MM.1S (cell line): ENCODE measurements at regions not wholly inside any gene's neighbourhood (a gene's known extent, or its start where the extent isn't known, plus 50 kb on each side); places are given as distances from the start of the nearest gene placed in this dataset.

Source experiments
- EZH2 ChIP-seq: fragments of 300-600 bp; sonication (generic); optimal IDR thresholded peaks from 2 replicates; pipeline ENCODE3; 2017; ENCODE audit warnings: low read depth, mild to moderate bottlenecking, antibody characterized with exemption, low read length, mixed read lengths
- TF ChIP-seq, protein P1 (sequence below): fragments of 300-600 bp; sonication (generic); IDR thresholded peaks from 2 replicates; pipeline ENCODE4 v1.5.1; 2016; ENCODE audit warnings: antibody characterized with exemption, low read length, mixed read lengths

DNA sequence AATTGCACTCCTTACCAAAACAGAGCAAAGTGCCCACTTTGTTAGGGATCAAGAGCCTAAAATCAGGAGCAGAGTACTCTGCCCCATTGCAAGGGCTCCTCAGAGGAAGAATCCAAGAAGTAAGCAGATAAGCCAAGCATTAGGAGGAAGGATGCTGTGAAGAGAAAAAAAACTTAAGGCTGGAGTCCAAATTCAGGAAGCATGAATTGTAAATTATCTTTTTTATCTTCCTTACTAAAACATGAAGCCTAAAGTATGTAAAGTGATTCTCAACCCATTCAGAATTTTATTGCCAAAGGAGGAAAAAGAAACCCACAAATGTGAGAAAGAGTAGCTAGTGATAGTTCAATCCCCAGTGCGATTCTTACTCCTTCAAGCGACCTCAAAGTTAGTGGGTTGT is 523.9 kb downstream of the TAF11L14 start:
- TF ChIP-seq, protein P1, sequence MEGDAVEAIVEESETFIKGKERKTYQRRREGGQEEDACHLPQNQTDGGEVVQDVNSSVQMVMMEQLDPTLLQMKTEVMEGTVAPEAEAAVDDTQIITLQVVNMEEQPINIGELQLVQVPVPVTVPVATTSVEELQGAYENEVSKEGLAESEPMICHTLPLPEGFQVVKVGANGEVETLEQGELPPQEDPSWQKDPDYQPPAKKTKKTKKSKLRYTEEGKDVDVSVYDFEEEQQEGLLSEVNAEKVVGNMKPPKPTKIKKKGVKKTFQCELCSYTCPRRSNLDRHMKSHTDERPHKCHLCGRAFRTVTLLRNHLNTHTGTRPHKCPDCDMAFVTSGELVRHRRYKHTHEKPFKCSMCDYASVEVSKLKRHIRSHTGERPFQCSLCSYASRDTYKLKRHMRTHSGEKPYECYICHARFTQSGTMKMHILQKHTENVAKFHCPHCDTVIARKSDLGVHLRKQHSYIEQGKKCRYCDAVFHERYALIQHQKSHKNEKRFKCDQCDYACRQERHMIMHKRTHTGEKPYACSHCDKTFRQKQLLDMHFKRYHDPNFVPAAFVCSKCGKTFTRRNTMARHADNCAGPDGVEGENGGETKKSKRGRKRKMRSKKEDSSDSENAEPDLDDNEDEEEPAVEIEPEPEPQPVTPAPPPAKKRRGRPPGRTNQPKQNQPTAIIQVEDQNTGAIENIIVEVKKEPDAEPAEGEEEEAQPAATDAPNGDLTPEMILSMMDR = no peak
- no peak for TF ChIP-seq EZH2
